Heart left ventricle (tissue), 16 donors: ENCODE measurements at regions not wholly inside any gene's neighbourhood (a gene's known extent, or its start where the extent isn't known, plus 50 kb on each side); places are given as distances from the start of the nearest gene placed in this dataset.

ENCODE experiments used
- ATAC-seq, 4 donors: fragments of 200-7000 bp; cut with Tn5 transposase; one replicate each; pipeline ENCODE4 v1.9.1; 2020 to 2022; ENCODE audit warnings: moderate library complexity in 4 of 4, mild to moderate bottlenecking in 3 of 4, moderate number of reproducible peaks in 1 of 4
- DNase-seq, 5 donors: peaks; one replicate each; pipeline ENCODE4 v3.0.0-alpha.2; 2020
- H3K27ac ChIP-seq, 12 donors: fragments of 200-600 bp; sonication (generic) in 4 of 12; one replicate each; pipeline versions ENCODE4 v1.5.0 to v1.8.0; 2016 to 2022; ENCODE audit warnings: mild to moderate bottlenecking in 2 of 12
- H3K27me3 ChIP-seq, 9 donors: fragments of 200-600 bp; sonication (generic) in 2 of 9; one replicate each; pipeline versions ENCODE4 v1.5.1 to v1.8.0; 2016 to 2022; ENCODE audit warnings: mild to moderate bottlenecking in 3 of 9
- H3K36me3 ChIP-seq, 9 donors: fragments of 200-600 bp; sonication (generic) in 2 of 9; one replicate each; pipeline versions ENCODE4 v1.5.0 to v1.8.0; 2018 to 2022; ENCODE audit warnings: mild to moderate bottlenecking in 2 of 9
- H3K4me1 ChIP-seq, 12 donors: fragments of 200-600 bp; sonication (generic) in 4 of 12; one replicate each; pipeline versions ENCODE4 v1.5.0 to v1.8.0; 2016 to 2022; ENCODE audit warnings: mild to moderate bottlenecking in 3 of 12
- H3K4me3 ChIP-seq, 12 donors: fragments of 200-600 bp; sonication (generic) in 4 of 12; one replicate each; pipeline versions ENCODE4 v1.5.0 to v1.8.0; 2017 to 2022; ENCODE audit warnings: mild to moderate bottlenecking in 9 of 12, moderate library complexity in 4 of 12
- H3K9me3 ChIP-seq, 12 donors: fragments of 200-600 bp; sonication (generic) in 4 of 12; one replicate each; pipeline versions ENCODE4 v1.5.0 to v1.8.0; 2016 to 2022; ENCODE audit warnings: mild to moderate bottlenecking in 1 of 12
- CTCF ChIP-seq, 12 donors: fragments of 200-600 bp; sonication (generic) in 4 of 12; IDR thresholded peaks; one replicate each; pipeline versions ENCODE4 v1.5.0 to v1.8.0; 2018 to 2022; ENCODE audit warnings: antibody characterized with exemption in 12 of 12, mild to moderate bottlenecking in 5 of 12
- POLR2A ChIP-seq, 2 donors: fragments of 450-650 bp; IDR thresholded peaks; one replicate each; pipeline ENCODE4 v1.6.1; 2017; ENCODE audit warnings: antibody characterized with exemption in 2 of 2, mild to moderate bottlenecking in 2 of 2, moderate library complexity in 2 of 2
- WGBS, 4 donors: extraction: QIAGEN DNeasy Blood & Tissue Kit in 2 of 4; methylation state at CpG; one replicate each; pipeline versions ENCODE4 v1.1.5 to v1.1.7; 2013 to 2018; 5-methylcytosine and 5-hydroxymethylcytosine counted together
- intact Hi-C, 10 donors: fragments of 100-400 bp; cut with DNase I; formaldehyde crosslinking; loops; one replicate each; pipeline versions ENCODE4 v1.11.1 to v1.14.2; 2022
- donor health status: ischemic (EF 13 %, LVEDD 7.1; RV severe dilation, severe dysfunction).
- donor health status: healthy with polysubstance abuse.
- donor health status: DM: no; HTN: yes; CAD: no.
- donor health status: DM: no; HTN: no; CAD: no.
- donor health status: ischemic (EF 25% LVEDD 6.9; RV normal size, moderate dysfunction).
- donor health status: ischemic (EF 25% LVEDD 5.7; RV mildly dilated, moderate dysfunction).
- donor health status: healthy.
- donor health status: DM: yes; HTN: yes; CAD: no.
- donor health status: ischemic (EF 35%, LVEDD 5.7; RV mildly dilated, moderate dysfunction).
- donor health status: nonischemic (EF 11% LVEDD 7.7; RV severe dilation, severe dysfunction).
- donor health status: DM: yes; HTN: yes; CAD: no.
- donor health status: PGD.
- donor health status: ischemic (EF 29% LVEDD 5.4; RV normal size, mild dysfunction).
- donor health status: nonischemic (EF 23%, LVEDD 6.1; RV moderate dilation, normal function).

- Histone ChIP-seq H3K4me1 (no peaks in the 10 kb centered on the region), H3K9me3 (peaks cover 0 to 4% (median 0%) of the 10 kb centered on the region in 12 donors), H3K4me3 (no peak overlapping the region), H3K27ac (no peak overlapping the region), H3K36me3 (no peaks in the 10 kb centered on the region), H3K27me3 (peaks cover 0 to 3% (median 0%) of the 10 kb centered on the region in 9 donors)
- no peak for ATAC-seq
- DNase-seq: no peak
- WGBS, 4 donors: 63 to 69% (median 64%) methylated on average over 2 of the region's 2 CpGs
- TF ChIP-seq POLR2A (IDR thresholded peaks at IDR 0.05) (no peak), CTCF (IDR thresholded peaks at IDR 0.05) (no peak)
- intact Hi-C loops: no loop called here
Measured at GRCh38 chr3:65234499-65234898, 546.7 kb upstream of the ADAMTS9 start.

- Histone ChIP-seq H3K27me3 (peaks cover 0 to 3% (median 0%) of the 10 kb centered on the region in 9 donors), H3K36me3 (no peaks in the 10 kb centered on the region), H3K9me3 (peaks cover 0 to 2% (median 0%) of the 10 kb centered on the region in 12 donors), H3K4me1 (no peaks in the 10 kb centered on the region), H3K4me3 (no peak overlapping the region), H3K27ac (no peak overlapping the region)
- ATAC-seq (no peak), DNase-seq (no peak)
- intact Hi-C loops: no loop called here
- TF ChIP-seq POLR2A (IDR thresholded peaks at IDR 0.05) (no peak), CTCF (IDR thresholded peaks at IDR 0.05) (no peak)
- WGBS, 4 donors: 75 to 87% (median 80%) methylated on average over 5 of the region's 5 CpGs
Measured at GRCh38 chr3:65233561-65233960, 545.8 kb upstream of the ADAMTS9 start.

- no peaks in the 10 kb centered on the region for H3K36me3 ChIP-seq
- WGBS, 4 donors: 84 to 95% (median 88%) methylated on average over 4 of the region's 4 CpGs
- peaks cover 0 to 4% (median 0%) of the 10 kb centered on the region in 12 donors for H3K4me1 ChIP-seq
- H3K27ac ChIP-seq: no peak overlapping the region
- TF ChIP-seq POLR2A (IDR thresholded peaks at IDR 0.05): no peak
- no peak for TF ChIP-seq CTCF (IDR thresholded peaks at IDR 0.05)
- ATAC-seq: no peak
- intact Hi-C loops: no loop called here
- H3K9me3 ChIP-seq: no peaks in the 10 kb centered on the region
- no peak for DNase-seq
- H3K4me3 ChIP-seq: no peak overlapping the region
- H3K27me3 ChIP-seq: peaks cover 0 to 3% (median 0%) of the 10 kb centered on the region in 9 donors
Measured at GRCh38 chr3:65231544-65231943, 543.7 kb upstream of the ADAMTS9 start.

- peaks cover 0 to 4% (median 0%) of the 10 kb centered on the region in 12 donors for H3K4me1 ChIP-seq
- no peaks in the 10 kb centered on the region for H3K9me3 ChIP-seq
- H3K27me3 ChIP-seq: no peaks in the 10 kb centered on the region
- peak overlapping the region in 1 of 12 donors; percentile 42 for H3K27ac ChIP-seq
- TF ChIP-seq CTCF (IDR thresholded peaks at IDR 0.05): no peak
- DNase-seq (no peak), ATAC-seq (no peak)
- H3K4me3 ChIP-seq: no peak overlapping the region
- 73 to 77% (median 75%) methylated on average over 14 of the region's 14 CpGs for WGBS, 4 donors
- H3K36me3 ChIP-seq: no peaks in the 10 kb centered on the region
- intact Hi-C loops: no loop called here
Measured at GRCh38 chr3:65230261-65231139, 542.7 kb upstream of the ADAMTS9 start.
